ENCODE measurements at regions not wholly inside any gene's neighbourhood (a gene's known extent, or its start where the extent isn't known, plus 50 kb on each side); places are given as distances from the start of the nearest gene placed in this dataset.
"Not testable (repeated sequence)": the region's sequence is repeated elsewhere in the genome, so short reads cannot be mapped to it uniquely, and the experiment has no call there.

GRCh38 chr5:17374973-17375742 lies 122.9 kb upstream of the TAF11L2 start:
- Histone ChIP-seq H3K27me3 (ENCODE audit: control insufficient read depth in 1 of 2, insufficient read depth in 1 of 2, low read length in 2 of 2) (no peaks in the 10 kb centered on the region), H2BK5ac (ENCODE audit: low read depth, low read length, poor library complexity, severe bottlenecking) (no peak overlapping the region), H4K8ac (ENCODE audit: low read length) (peak overlapping the region; percentile 55), H3K23ac (ENCODE audit: low read length in 2 of 2) (no peak overlapping the region), H3K36me3 (ENCODE audit: control insufficient read depth in 1 of 2, insufficient read depth in 2 of 2, low read depth in 1 of 2, low read length in 2 of 2) (no peaks in the 10 kb centered on the region), H3K9me3 (ENCODE audit: control insufficient read depth, low read length) (no peaks in the 10 kb centered on the region), H2AK5ac (ENCODE audit: low read length, severe bottlenecking) (peak overlapping the region; percentile 44), H3K18ac (ENCODE audit: low read depth in 1 of 2, low read length in 2 of 2) (peak overlapping the region; percentile 61 to 81), H2BK120ac (ENCODE audit: low read depth, low read length) (no peak overlapping the region), H2BK15ac (ENCODE audit: low read depth, poor library complexity, severe bottlenecking) (peak overlapping the region; percentile 19), H3K4me3 (ENCODE audit: insufficient read depth in 1 of 2, low read depth in 1 of 2, low read length in 2 of 2) (no peak overlapping the region), H3K4me2 (ENCODE audit: low read length, poor library complexity, severe bottlenecking) (peak overlapping the region; percentile 13), H3K14ac (ENCODE audit: low read length in 2 of 2) (no peak overlapping the region), H3K4me1 (ENCODE audit: control insufficient read depth, insufficient read depth, low read depth, low read length) (peaks cover 3% of the 10 kb centered on the region), H3K79me1 (replicated peaks; ENCODE audit: low read length, poor library complexity, severe bottlenecking) (no peaks in the 10 kb centered on the region), H2AFZ (ENCODE audit: low read depth, low read length) (no peak overlapping the region), H2BK12ac (ENCODE audit: low read length in 2 of 2) (no peak overlapping the region), H4K91ac (ENCODE audit: low read length) (no peak overlapping the region), H3K27ac (ENCODE audit: low read length, poor library complexity, severe bottlenecking) (no peak overlapping the region), H3K4ac (ENCODE audit: low read depth in 1 of 2, low read length in 2 of 2) (peak overlapping the region in 1 of 2 experiments; percentile 47), H3K9ac (ENCODE audit: low read length) (peak overlapping the region; percentile 18)
- WGBS = 51% methylated on average over 9 of the region's 10 CpGs
- DNase-seq = peak; percentile 61

GRCh38 chr5:17375886-17376285 lies 122.1 kb upstream of the TAF11L2 start:
- not testable (repeated sequence) for H3K27ac ChIP-seq (ENCODE audit: low read length, poor library complexity, severe bottlenecking); H3K9me3 ChIP-seq (ENCODE audit: control insufficient read depth, low read length); H4K91ac ChIP-seq (ENCODE audit: low read length); H3K36me3 ChIP-seq (ENCODE audit: control insufficient read depth in 1 of 2, insufficient read depth in 2 of 2, low read depth in 1 of 2, low read length in 2 of 2); H3K4me2 ChIP-seq (ENCODE audit: low read length, poor library complexity, severe bottlenecking); H3K23ac ChIP-seq (ENCODE audit: low read length in 2 of 2); H2AK5ac ChIP-seq (ENCODE audit: low read length, severe bottlenecking); H3K4ac ChIP-seq (ENCODE audit: low read depth in 1 of 2, low read length in 2 of 2); H3K18ac ChIP-seq (ENCODE audit: low read depth in 1 of 2, low read length in 2 of 2); H2BK15ac ChIP-seq (ENCODE audit: low read depth, poor library complexity, severe bottlenecking); H3K4me1 ChIP-seq (ENCODE audit: control insufficient read depth, insufficient read depth, low read depth, low read length); H2AFZ ChIP-seq (ENCODE audit: low read depth, low read length); H3K4me3 ChIP-seq (ENCODE audit: insufficient read depth in 1 of 2, low read depth in 1 of 2, low read length in 2 of 2); H3K27me3 ChIP-seq (ENCODE audit: control insufficient read depth in 1 of 2, insufficient read depth in 1 of 2, low read length in 2 of 2); H3K14ac ChIP-seq (ENCODE audit: low read length in 2 of 2); H3K9ac ChIP-seq (ENCODE audit: low read length); H2BK5ac ChIP-seq (ENCODE audit: low read depth, low read length, poor library complexity, severe bottlenecking); H2BK12ac ChIP-seq (ENCODE audit: low read length in 2 of 2); H4K8ac ChIP-seq (ENCODE audit: low read length); H3K79me1 ChIP-seq (replicated peaks; ENCODE audit: low read length, poor library complexity, severe bottlenecking); DNase-seq; H2BK120ac ChIP-seq (ENCODE audit: low read depth, low read length)
- no CpG with 5 or more reads among the region's 2 CpGs for WGBS

- no peak overlapping the region for H2AK5ac ChIP-seq (ENCODE audit: low read length, severe bottlenecking)
- no peak overlapping the region for H3K14ac ChIP-seq (ENCODE audit: low read length in 2 of 2)
- no peak overlapping the region for H4K8ac ChIP-seq (ENCODE audit: low read length)
- H2BK12ac ChIP-seq (ENCODE audit: low read length in 2 of 2) = no peak overlapping the region
- H2AFZ ChIP-seq (ENCODE audit: low read depth, low read length) = no peak overlapping the region
- H3K79me1 ChIP-seq (replicated peaks; ENCODE audit: low read length, poor library complexity, severe bottlenecking) = no peaks in the 10 kb centered on the region
- no peak overlapping the region for H4K91ac ChIP-seq (ENCODE audit: low read length)
- H3K27me3 ChIP-seq (ENCODE audit: control insufficient read depth in 1 of 2, insufficient read depth in 1 of 2, low read length in 2 of 2) = no peaks in the 10 kb centered on the region
- peak overlapping the region in 1 of 2 experiments; percentile 43 for H3K4me3 ChIP-seq (ENCODE audit: insufficient read depth in 1 of 2, low read depth in 1 of 2, low read length in 2 of 2)
- H3K4me1 ChIP-seq (ENCODE audit: control insufficient read depth, insufficient read depth, low read depth, low read length) = peaks cover 13% of the 10 kb centered on the region
- H3K4ac ChIP-seq (ENCODE audit: low read depth in 1 of 2, low read length in 2 of 2) = no peak overlapping the region
- H3K4me2 ChIP-seq (ENCODE audit: low read length, poor library complexity, severe bottlenecking) = no peak overlapping the region
- peak; percentile 86 for DNase-seq
- H2BK5ac ChIP-seq (ENCODE audit: low read depth, low read length, poor library complexity, severe bottlenecking) = no peak overlapping the region
- no peaks in the 10 kb centered on the region for H3K36me3 ChIP-seq (ENCODE audit: control insufficient read depth in 1 of 2, insufficient read depth in 2 of 2, low read depth in 1 of 2, low read length in 2 of 2)
- H3K9me3 ChIP-seq (ENCODE audit: control insufficient read depth, low read length) = no peaks in the 10 kb centered on the region
- no peak overlapping the region for H2BK15ac ChIP-seq (ENCODE audit: low read depth, poor library complexity, severe bottlenecking)
- 3% methylated on average over 4 of the region's 6 CpGs for WGBS
- H2BK120ac ChIP-seq (ENCODE audit: low read depth, low read length) = no peak overlapping the region
- no peak overlapping the region for H3K18ac ChIP-seq (ENCODE audit: low read depth in 1 of 2, low read length in 2 of 2)
- H3K23ac ChIP-seq (ENCODE audit: low read length in 2 of 2) = no peak overlapping the region
- peak overlapping the region; percentile 65 for H3K9ac ChIP-seq (ENCODE audit: low read length)
- peak overlapping the region; percentile 59 for H3K27ac ChIP-seq (ENCODE audit: low read length, poor library complexity, severe bottlenecking)
Observed at GRCh38 chr5:17378346-17378997, 119.6 kb upstream of the TAF11L2 start.

- H3K4me2 ChIP-seq (ENCODE audit: low read length, poor library complexity, severe bottlenecking) = no peak overlapping the region
- no peaks in the 10 kb centered on the region for H3K9me3 ChIP-seq (ENCODE audit: control insufficient read depth, low read length)
- H2BK5ac ChIP-seq (ENCODE audit: low read depth, low read length, poor library complexity, severe bottlenecking) = peak overlapping the region; percentile 31
- no peaks in the 10 kb centered on the region for H3K27me3 ChIP-seq (ENCODE audit: control insufficient read depth in 1 of 2, insufficient read depth in 1 of 2, low read length in 2 of 2)
- H2BK15ac ChIP-seq (ENCODE audit: low read depth, poor library complexity, severe bottlenecking) = no peak overlapping the region
- no peak overlapping the region for H4K8ac ChIP-seq (ENCODE audit: low read length)
- H2BK120ac ChIP-seq (ENCODE audit: low read depth, low read length) = no peak overlapping the region
- H3K23ac ChIP-seq (ENCODE audit: low read length in 2 of 2) = no peak overlapping the region
- H3K9ac ChIP-seq (ENCODE audit: low read length) = peak overlapping the region; percentile 65
- DNase-seq = peak; percentile 77
- peak overlapping the region; percentile 61 for H3K27ac ChIP-seq (ENCODE audit: low read length, poor library complexity, severe bottlenecking)
- H3K14ac ChIP-seq (ENCODE audit: low read length in 2 of 2) = no peak overlapping the region
- no peak overlapping the region for H3K4ac ChIP-seq (ENCODE audit: low read depth in 1 of 2, low read length in 2 of 2)
- 32% methylated on average over 5 of the region's 7 CpGs for WGBS
- H3K4me3 ChIP-seq (ENCODE audit: insufficient read depth in 1 of 2, low read depth in 1 of 2, low read length in 2 of 2) = peak overlapping the region in 1 of 2 experiments; percentile 43
- peaks cover 13% of the 10 kb centered on the region for H3K4me1 ChIP-seq (ENCODE audit: control insufficient read depth, insufficient read depth, low read depth, low read length)
- peak overlapping the region in 1 of 2 experiments; percentile 40 for H3K18ac ChIP-seq (ENCODE audit: low read depth in 1 of 2, low read length in 2 of 2)
- no peaks in the 10 kb centered on the region for H3K79me1 ChIP-seq (replicated peaks; ENCODE audit: low read length, poor library complexity, severe bottlenecking)
- H3K36me3 ChIP-seq (ENCODE audit: control insufficient read depth in 1 of 2, insufficient read depth in 2 of 2, low read depth in 1 of 2, low read length in 2 of 2) = no peaks in the 10 kb centered on the region
- no peak overlapping the region for H2BK12ac ChIP-seq (ENCODE audit: low read length in 2 of 2)
- no peak overlapping the region for H2AFZ ChIP-seq (ENCODE audit: low read depth, low read length)
- H4K91ac ChIP-seq (ENCODE audit: low read length) = no peak overlapping the region
- H2AK5ac ChIP-seq (ENCODE audit: low read length, severe bottlenecking) = no peak overlapping the region
Observed at GRCh38 chr5:17379100-17379951, 118.7 kb upstream of the TAF11L2 start.

All from mesenchymal stem cell (in vitro differentiated cells and primary cell).